Right lobe of liver (tissue), 6 donors: ENCODE measurements at regions not wholly inside any gene's neighbourhood (a gene's known extent, or its start where the extent isn't known, plus 50 kb on each side); places are given as distances from the start of the nearest gene placed in this dataset.

ENCODE experiments used
- ATAC-seq, 4 donors: fragments of 200-7000 bp; cut with Tn5 transposase; one replicate each; pipeline ENCODE4 v1.9.1; 2020; ENCODE audit warnings: mild to moderate bottlenecking in 4 of 4, moderate library complexity in 4 of 4
- DNase-seq, 3 donors: peaks; one replicate each; pipeline ENCODE4 v3.0.0-alpha.2; 2020
- H3K27ac ChIP-seq, 3 donors: fragments of 200-600 bp; one replicate each; pipeline ENCODE4 v1.8.0; 2022
- H3K27me3 ChIP-seq, 2 donors: fragments of 200-600 bp; one replicate each; pipeline ENCODE4 v1.8.0; 2022
- H3K36me3 ChIP-seq, 4 donors: fragments of 200-600 bp; sonication (generic) in 1 of 4; one replicate each; pipeline versions ENCODE4 v1.5.1 to v1.8.0; 2017 to 2022; ENCODE audit warnings: control low read depth in 1 of 4
- H3K4me1 ChIP-seq, 4 donors: fragments of 200-600 bp; sonication (generic) in 1 of 4; one replicate each; pipeline versions ENCODE4 v1.5.1 to v1.8.0; 2017 to 2022; ENCODE audit warnings: control low read depth in 1 of 4
- H3K4me3 ChIP-seq, 3 donors: fragments of 200-600 bp; one replicate each; pipeline ENCODE4 v1.8.0; 2022
- H3K9me3 ChIP-seq, 4 donors: fragments of 200-600 bp; sonication (generic) in 1 of 4; one replicate each; pipeline versions ENCODE4 v1.5.1 to v1.8.0; 2017 to 2022; ENCODE audit warnings: control low read depth in 1 of 4
- CTCF ChIP-seq, 4 donors: fragments of 200-600 bp in 3 of 4; fragments of 450-650 bp in 1 of 4; IDR thresholded peaks; one replicate each; pipeline versions ENCODE4 v1.5.1 to v1.8.0; 2016 to 2022; ENCODE audit warnings: antibody characterized with exemption in 4 of 4, mild to moderate bottlenecking in 2 of 4
- POLR2A ChIP-seq: fragments of 450-650 bp; IDR thresholded peaks from one replicate; pipeline ENCODE4 v1.6.1; 2017; ENCODE audit warnings: antibody characterized with exemption, mild to moderate bottlenecking
- WGBS: methylation state at CpG from one replicate; pipeline ENCODE4 v1.1.6; 2018; ENCODE audit warnings: low coverage, low lambda C conversion rate; ENCODE audit not compliant: insufficient coverage; ENCODE audit errors: missing lambda C conversion rate; 5-methylcytosine and 5-hydroxymethylcytosine counted together
- intact Hi-C, 2 donors: fragments of 100-400 bp; cut with DNase I; formaldehyde crosslinking; loops; one replicate each; pipeline versions ENCODE4 v1.11.2 to v1.14.1; 2022
- donor health status: DM: no; HTN: yes; CAD: no.
- donor health status: DM: no; HTN: no; CAD: no.
- donor health status: DM: no; HTN: no; CAD: no.
- donor health status: DM: no; HTN: yes; CAD: no.
- donor health status: DM: no; HTN: yes; CAD: no.

GRCh38 chr14:41409806-41410205 lies 196.9 kb upstream of the LRFN5 start:
- ATAC-seq (no peak), DNase-seq (no peak)
- H3K36me3 ChIP-seq: no peaks in the 10 kb centered on the region
- no peaks in the 10 kb centered on the region for H3K9me3 ChIP-seq
- intact Hi-C loops: no loop called here
- TF ChIP-seq POLR2A (no peak), CTCF (IDR thresholded peaks at IDR 0.05) (no peak)
- no peaks in the 10 kb centered on the region for H3K4me1 ChIP-seq
- no peaks in the 10 kb centered on the region for H3K27me3 ChIP-seq
- no peak overlapping the region for H3K27ac ChIP-seq
- H3K4me3 ChIP-seq: no peak overlapping the region

- Histone ChIP-seq H3K4me3 (no peak overlapping the region), H3K27me3 (no peaks in the 10 kb centered on the region), H3K9me3 (no peaks in the 10 kb centered on the region), H3K27ac (no peak overlapping the region), H3K4me1 (no peaks in the 10 kb centered on the region), H3K36me3 (no peaks in the 10 kb centered on the region)
- no peak for DNase-seq
- intact Hi-C loops: no loop called here
- no peak for ATAC-seq
- TF ChIP-seq POLR2A (no peak), CTCF (IDR thresholded peaks at IDR 0.05) (no peak)
Measured at GRCh38 chr14:41404126-41404525, 202.6 kb upstream of the LRFN5 start.

GRCh38 chr14:41403360-41403759 lies 203.3 kb upstream of the LRFN5 start:
- H3K4me1 ChIP-seq: no peaks in the 10 kb centered on the region
- H3K27me3 ChIP-seq: no peaks in the 10 kb centered on the region
- DNase-seq (no peak), ATAC-seq (no peak)
- H3K9me3 ChIP-seq: no peaks in the 10 kb centered on the region
- H3K4me3 ChIP-seq: no peak overlapping the region
- intact Hi-C loops: no loop called here
- H3K36me3 ChIP-seq: no peaks in the 10 kb centered on the region
- TF ChIP-seq POLR2A (no peak), CTCF (IDR thresholded peaks at IDR 0.05) (no peak)
- no peak overlapping the region for H3K27ac ChIP-seq

GRCh38 chr14:41397926-41398325 lies 208.8 kb upstream of the LRFN5 start:
- Histone ChIP-seq H3K4me3 (no peak overlapping the region), H3K36me3 (no peaks in the 10 kb centered on the region), H3K27me3 (no peaks in the 10 kb centered on the region), H3K4me1 (no peaks in the 10 kb centered on the region), H3K27ac (no peak overlapping the region), H3K9me3 (no peaks in the 10 kb centered on the region)
- no peak for ATAC-seq
- DNase-seq: no peak
- intact Hi-C loops: no loop called here
- no peak for TF ChIP-seq POLR2A
- TF ChIP-seq CTCF (IDR thresholded peaks at IDR 0.05): no peak

GRCh38 chr14:41393512-41393911 lies 213.2 kb upstream of the LRFN5 start:
- ATAC-seq (no peak), DNase-seq (no peak)
- Histone ChIP-seq H3K9me3 (no peaks in the 10 kb centered on the region), H3K27ac (no peak overlapping the region), H3K4me3 (no peak overlapping the region), H3K4me1 (no peaks in the 10 kb centered on the region), H3K36me3 (no peaks in the 10 kb centered on the region), H3K27me3 (no peaks in the 10 kb centered on the region)
- 72% methylated on average over 4 of the region's 6 CpGs for WGBS
- intact Hi-C loops: no loop called here
- TF ChIP-seq CTCF (IDR thresholded peaks at IDR 0.05) (no peak), POLR2A (no peak)
